GM23248 (cell line): ENCODE measurements at regions not wholly inside any gene's neighbourhood (a gene's known extent, or its start where the extent isn't known, plus 50 kb on each side); places are given as distances from the start of the nearest gene placed in this dataset.

Experiments
- EZH2 ChIP-seq: fragments of 200-600 bp; sonication (generic); IDR thresholded peaks from 2 replicates; pipeline ENCODE4 v1.6.1; 2018; ENCODE audit warnings: antibody characterized with exemption, mild to moderate bottlenecking; ENCODE audit not compliant: insufficient read depth, poor library complexity, severe bottlenecking
- EZH2phosphoT487 ChIP-seq: fragments of 200-600 bp; sonication (generic); IDR thresholded peaks from 2 replicates; pipeline ENCODE4 v1.6.1; 2018; ENCODE audit warnings: antibody characterized with exemption, moderate library complexity, mild to moderate bottlenecking, low read depth; ENCODE audit not compliant: insufficient read depth

GRCh38 chr21:36557316-36557715 lies 77.4 kb upstream of the CLDN14 start:
- no peak for TF ChIP-seq EZH2phosphoT487
- no peak for TF ChIP-seq EZH2
